NCI-H510A treated with DMSO at 0.1 percent for 48 hours (cell line): ENCODE measurements at regions not wholly inside any gene's neighbourhood (a gene's known extent, or its start where the extent isn't known, plus 50 kb on each side); places are given as distances from the start of the nearest gene placed in this dataset.
"Not testable (repeated sequence)": the region's sequence is repeated elsewhere in the genome, so short reads cannot be mapped to it uniquely, and the experiment has no call there.

Source experiments
- DNase-seq: peaks from one replicate; lab custom pipeline; 2025; lab: John Stamatoyannopoulos, UW

GRCh38 chr11:96706761-96707160, 316.9 kb downstream of the JRKL start:
- no peak for DNase-seq

GRCh38 chr11:96707273-96707672, 317.5 kb downstream of the JRKL start:
- DNase-seq, result no peak

- no peak for DNase-seq
Observed at GRCh38 chr11:96708219-96708878, 318.5 kb downstream of the JRKL start.

GRCh38 chr11:96713301-96713700, 323.5 kb downstream of the JRKL start:
- no peak for DNase-seq

GRCh38 chr11:96714689-96715088, 324.9 kb downstream of the JRKL start:
- DNase-seq, result no peak

GRCh38 chr11:96715208-96715607, 325.4 kb downstream of the JRKL start:
- no peak for DNase-seq

GRCh38 chr11:96736601-96737000, 346.8 kb downstream of the JRKL start:
- no peak for DNase-seq

GRCh38 chr11:96738311-96738710, 348.5 kb downstream of the JRKL start:
- no peak for DNase-seq

GRCh38 chr11:96741068-96741467, 351.3 kb downstream of the JRKL start:
- DNase-seq, result no peak

- no peak for DNase-seq
Observed at GRCh38 chr11:96744697-96745096, 354.9 kb downstream of the JRKL start.

- no peak for DNase-seq
Observed at GRCh38 chr11:96748639-96749370, 359.0 kb downstream of the JRKL start.

GRCh38 chr11:96751807-96752206, 362.0 kb downstream of the JRKL start:
- not testable (repeated sequence) for DNase-seq

GRCh38 chr11:96752221-96752620, 362.4 kb downstream of the JRKL start:
- DNase-seq, result no peak

- no peak for DNase-seq
Observed at GRCh38 chr11:96753997-96754396, 364.2 kb downstream of the JRKL start.

GRCh38 chr11:96755209-96755608, 365.4 kb downstream of the JRKL start:
- no peak for DNase-seq

GRCh38 chr11:96755752-96756151, 365.9 kb downstream of the JRKL start:
- no peak for DNase-seq

GRCh38 chr11:96758957-96759356, 369.1 kb downstream of the JRKL start:
- no peak for DNase-seq

- no peak for DNase-seq
Observed at GRCh38 chr11:96760306-96760705, 370.5 kb downstream of the JRKL start.

- DNase-seq, result no peak
Observed at GRCh38 chr11:96760815-96761214, 371.0 kb downstream of the JRKL start.

- no peak for DNase-seq
Observed at GRCh38 chr11:96761451-96761850, 371.6 kb downstream of the JRKL start.

GRCh38 chr11:96763244-96763643, 373.4 kb downstream of the JRKL start:
- DNase-seq, result no peak

GRCh38 chr11:96778272-96778671, 388.5 kb downstream of the JRKL start:
- no peak for DNase-seq

- DNase-seq, result no peak
Observed at GRCh38 chr11:96779030-96779429, 389.2 kb downstream of the JRKL start.

GRCh38 chr11:96781082-96781481, 391.3 kb downstream of the JRKL start:
- DNase-seq, result no peak
